ENCODE measurements at regions not wholly inside any gene's neighbourhood (a gene's known extent, or its start where the extent isn't known, plus 50 kb on each side); places are given as distances from the start of the nearest gene placed in this dataset.

DNA sequence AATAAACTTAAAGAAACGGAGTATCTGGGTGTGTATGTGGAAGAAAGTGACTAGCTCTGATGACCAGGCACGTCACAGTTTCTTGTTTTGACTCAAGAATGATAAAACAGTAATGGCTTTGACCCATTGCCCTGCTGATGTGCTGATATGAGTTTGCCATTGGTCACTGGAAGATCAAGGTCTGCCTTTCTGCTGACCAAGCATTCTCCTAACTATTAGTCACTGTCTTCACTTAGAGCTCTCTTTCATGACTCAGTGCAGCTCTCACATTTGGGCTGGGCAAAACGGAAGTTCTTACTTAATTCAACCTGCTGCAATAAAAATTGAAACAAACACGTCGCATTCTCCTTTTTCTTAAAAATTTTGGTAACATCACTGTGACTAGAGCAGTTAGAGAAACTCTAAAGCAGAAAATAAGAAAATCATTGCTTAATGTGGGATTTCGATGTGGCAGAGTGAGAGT is 366.7 kb downstream of the BTG1 start:
- TF ChIP-seq CTCF (IDR thresholded peaks at IDR 0.05; ENCODE audit: low read length) (no peak), EZH2 (optimal IDR thresholded peaks at IDR 0.05; ENCODE audit: low read depth, low read length) (no peak), EZH2phosphoT487 (IDR thresholded peaks at IDR 0.05; ENCODE audit: low read length) (no peak)
